ENCODE measurements at regions not wholly inside any gene's neighbourhood (a gene's known extent, or its start where the extent isn't known, plus 50 kb on each side); places are given as distances from the start of the nearest gene placed in this dataset.

DNA sequence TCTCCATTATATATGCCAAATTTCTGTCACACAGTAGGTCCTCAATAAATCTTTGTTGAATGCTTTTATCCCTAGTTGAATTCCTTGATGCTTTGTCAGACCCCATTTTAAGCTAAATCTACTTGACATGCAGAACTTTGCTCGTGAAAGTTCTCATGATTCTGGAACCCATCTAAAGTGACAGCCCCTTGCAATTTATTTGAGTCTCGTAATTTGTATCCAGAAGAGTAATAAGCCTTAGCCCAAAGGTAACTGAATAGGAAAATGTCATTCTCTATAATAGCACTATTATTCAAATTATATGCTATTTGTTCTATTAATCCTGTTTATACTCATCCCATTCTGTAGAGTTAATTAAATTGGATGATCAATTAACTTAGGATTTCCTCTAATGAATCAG is 466.6 kb upstream of the OLFM3 start:
- TF ChIP-seq POLR2AphosphoS5 (IDR thresholded peaks at IDR 0.05; ENCODE audit: borderline replicate concordance, low read depth, low read length) = no peak
- TF ChIP-seq EZH2 (IDR thresholded peaks at IDR 0.05) = no peak
